ENCODE measurements at regions not wholly inside any gene's neighbourhood (a gene's known extent, or its start where the extent isn't known, plus 50 kb on each side); places are given as distances from the start of the nearest gene placed in this dataset.

- no peak for DNase-seq (ENCODE audit: low read depth)
These were observed 322.0 kb upstream of the SEMA3D start for GRCh38 chr7:85508642-85509410.

DNA sequence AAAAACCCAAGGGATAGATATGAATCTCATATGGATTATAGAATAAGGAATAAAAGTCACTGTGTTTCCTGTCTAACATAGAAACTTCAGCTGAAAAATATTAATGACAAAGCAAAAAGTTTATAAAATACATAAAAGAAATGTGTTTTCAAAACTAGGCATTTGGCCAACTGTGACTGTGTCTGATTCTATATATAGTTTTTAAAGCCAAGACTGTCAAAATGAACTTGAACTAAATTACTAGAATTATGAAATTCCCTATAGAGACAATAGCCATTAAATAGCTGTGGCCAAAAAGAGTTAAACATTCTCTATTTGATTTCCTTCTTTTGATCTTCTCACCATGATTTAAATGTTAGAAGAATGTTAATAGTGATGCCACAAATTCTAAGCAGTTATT, 311.2 kb upstream of the SEMA3D start:
- DNase-seq (ENCODE audit: low read depth): no peak

DNA sequence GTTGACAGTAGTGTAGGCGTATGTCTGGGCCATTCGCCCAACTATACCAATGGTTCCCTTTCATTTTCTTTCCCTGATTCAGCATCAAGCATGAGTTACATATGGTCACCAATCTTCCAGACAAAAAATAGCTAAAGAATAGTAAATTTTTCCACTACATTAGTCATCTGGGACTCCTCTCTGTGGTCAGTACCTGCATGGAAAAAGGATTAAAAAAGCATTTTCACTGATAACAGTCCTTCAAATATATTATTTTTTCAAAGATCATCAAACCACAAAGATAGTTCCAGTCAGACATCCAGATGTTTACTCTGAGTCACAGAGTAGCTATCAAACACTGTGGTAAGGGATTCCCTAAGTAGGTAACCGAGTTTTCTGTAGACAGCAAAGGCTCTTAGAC, 302.6 kb upstream of the SEMA3D start:
- DNase-seq (ENCODE audit: low read depth): no peak

DNA sequence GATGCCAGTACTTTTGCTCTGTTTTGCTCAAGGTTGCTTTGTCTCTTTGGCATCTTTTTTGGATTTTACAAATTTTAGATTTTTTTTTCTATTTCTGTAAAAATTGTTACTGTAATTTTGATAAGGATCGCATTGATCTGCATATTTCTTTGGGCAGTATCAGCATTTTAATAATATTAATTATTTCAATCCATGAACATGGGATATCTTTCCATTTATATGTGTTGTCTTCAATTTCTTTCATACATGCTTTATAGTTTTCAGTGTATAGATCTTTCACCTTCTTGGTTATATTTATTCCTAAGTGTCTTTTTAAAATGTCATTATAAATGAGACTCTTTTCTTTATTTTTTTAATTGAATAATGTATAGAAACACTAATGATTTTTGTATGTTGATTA, 301.6 kb upstream of the SEMA3D start:
- DNase-seq (ENCODE audit: low read depth): no peak

GRCh38 chr7:85483177-85483576, 296.3 kb upstream of the SEMA3D start:
- DNase-seq (ENCODE audit: low read depth): no peak

DNA sequence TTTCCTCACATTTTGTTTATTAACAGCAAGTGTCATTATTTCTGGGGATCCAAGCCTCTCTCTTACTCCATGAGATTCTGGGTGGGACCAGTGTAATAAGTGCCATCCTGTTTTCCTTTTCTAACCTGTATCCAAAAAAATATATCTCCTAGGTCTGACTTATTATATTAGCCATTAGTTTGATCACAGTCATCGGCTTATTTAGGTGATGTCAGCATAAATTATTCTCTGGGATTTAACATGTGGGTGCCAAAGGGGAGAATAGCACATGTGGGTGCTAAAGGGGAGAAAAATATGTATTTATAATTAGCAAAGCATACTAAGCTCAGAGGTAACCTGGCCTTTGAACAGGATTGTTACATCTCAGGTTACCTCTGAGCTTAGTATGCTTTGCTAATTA, 293.8 kb upstream of the SEMA3D start:
- no peak for DNase-seq (ENCODE audit: low read depth)

- DNase-seq (ENCODE audit: low read depth): no peak
These were observed 293.2 kb upstream of the SEMA3D start for GRCh38 chr7:85479918-85480643.

DNA sequence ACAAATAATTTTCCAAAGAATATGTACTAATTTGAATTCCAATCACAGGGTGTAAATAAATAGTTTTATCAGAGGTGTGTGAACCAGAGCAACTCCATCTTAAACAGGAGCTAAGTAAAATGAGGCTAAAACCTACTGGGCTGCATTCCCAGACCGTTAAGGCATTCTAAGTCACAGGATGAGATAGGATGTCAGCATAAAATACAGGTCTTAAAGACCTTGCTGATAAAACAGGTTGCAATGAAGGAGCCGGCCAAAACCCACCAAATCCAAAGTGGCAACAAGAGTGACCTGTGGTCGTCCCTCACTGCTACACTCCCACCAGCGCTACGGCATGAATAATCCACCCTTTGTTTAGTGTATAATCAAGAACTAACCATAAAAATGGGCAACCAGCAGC, 291.7 kb upstream of the SEMA3D start:
- DNase-seq (ENCODE audit: low read depth): no peak

GRCh38 chr7:85475476-85475875, 288.6 kb upstream of the SEMA3D start:
- DNase-seq (ENCODE audit: low read depth): no peak

GRCh38 chr7:85475071-85475470, 288.2 kb upstream of the SEMA3D start:
- no peak for DNase-seq (ENCODE audit: low read depth)

- DNase-seq (ENCODE audit: low read depth): no peak
These were observed 287.4 kb upstream of the SEMA3D start for GRCh38 chr7:85474234-85474633.

- no peak for DNase-seq (ENCODE audit: low read depth)
These were observed 284.9 kb upstream of the SEMA3D start for GRCh38 chr7:85471740-85472139.

GRCh38 chr7:85471307-85471706, 284.5 kb upstream of the SEMA3D start:
- DNase-seq (ENCODE audit: low read depth): no peak

- DNase-seq (ENCODE audit: low read depth): no peak
These were observed 282.7 kb upstream of the SEMA3D start for GRCh38 chr7:85469446-85470010.

GRCh38 chr7:85464042-85464651, 277.3 kb upstream of the SEMA3D start:
- DNase-seq (ENCODE audit: low read depth): no peak

DNA sequence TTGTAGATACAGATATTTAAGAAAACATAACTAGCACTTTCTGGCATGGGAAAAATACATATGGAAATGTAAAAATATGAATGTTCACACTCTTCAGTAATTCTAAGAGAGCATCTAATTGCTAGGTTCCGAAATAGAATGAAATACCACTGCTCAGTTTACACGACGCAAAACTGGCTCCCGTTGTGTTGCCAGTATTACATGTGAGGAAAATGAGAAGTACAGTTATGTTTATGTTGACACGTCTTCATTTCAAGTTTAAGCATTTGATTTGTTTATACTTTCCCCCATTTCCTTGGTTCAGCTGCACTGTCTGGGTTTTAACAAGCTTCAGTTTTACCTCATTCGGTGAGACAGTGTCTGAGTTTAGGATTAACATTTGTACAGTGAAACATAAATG, 275.8 kb upstream of the SEMA3D start:
- DNase-seq (ENCODE audit: low read depth): no peak

- DNase-seq (ENCODE audit: low read depth): no peak
These were observed 271.1 kb upstream of the SEMA3D start for GRCh38 chr7:85457911-85458310.

DNA sequence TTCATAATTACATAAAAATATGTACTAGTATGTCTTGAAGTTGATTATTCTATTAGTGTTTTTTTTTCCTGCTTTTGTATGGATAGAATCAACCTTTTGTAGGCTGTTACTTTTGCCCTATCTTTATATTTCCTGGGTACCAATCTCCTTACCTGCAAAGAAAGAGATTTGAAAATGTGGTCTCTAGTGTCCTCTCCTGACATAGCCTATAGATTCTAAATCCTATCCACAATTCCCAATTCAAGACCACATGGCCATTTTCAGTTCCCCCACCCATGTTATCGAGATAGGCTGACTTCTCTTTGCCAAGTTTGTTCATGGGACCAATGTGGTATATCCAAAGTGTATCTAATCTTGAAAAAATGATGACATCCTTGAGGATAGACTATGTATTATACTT, 269.4 kb upstream of the SEMA3D start:
- DNase-seq (ENCODE audit: low read depth): no peak

- no peak for DNase-seq (ENCODE audit: low read depth)
These were observed 268.0 kb upstream of the SEMA3D start for GRCh38 chr7:85454904-85455303.

DNA sequence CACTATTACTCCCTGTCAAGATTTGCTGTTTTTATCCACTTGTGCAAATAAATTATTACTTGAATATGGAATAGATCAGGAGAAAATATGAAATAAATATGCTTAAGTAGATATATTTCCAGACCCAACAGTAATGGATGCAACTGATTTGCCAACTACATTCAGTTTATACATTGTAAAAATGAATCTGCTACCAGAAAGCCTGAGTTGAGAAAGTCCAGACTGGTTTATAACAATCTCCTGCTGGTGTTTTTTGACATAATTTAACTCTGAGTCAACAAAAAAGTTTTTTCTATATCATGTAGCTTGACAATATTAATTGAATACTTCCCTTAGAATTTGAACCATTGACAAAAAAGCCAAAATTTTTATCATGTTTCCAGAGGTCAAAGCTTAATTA, 265.8 kb upstream of the SEMA3D start:
- no peak for DNase-seq (ENCODE audit: low read depth)

- DNase-seq (ENCODE audit: low read depth): no peak
These were observed 262.6 kb upstream of the SEMA3D start for GRCh38 chr7:85449478-85449877.

DNA sequence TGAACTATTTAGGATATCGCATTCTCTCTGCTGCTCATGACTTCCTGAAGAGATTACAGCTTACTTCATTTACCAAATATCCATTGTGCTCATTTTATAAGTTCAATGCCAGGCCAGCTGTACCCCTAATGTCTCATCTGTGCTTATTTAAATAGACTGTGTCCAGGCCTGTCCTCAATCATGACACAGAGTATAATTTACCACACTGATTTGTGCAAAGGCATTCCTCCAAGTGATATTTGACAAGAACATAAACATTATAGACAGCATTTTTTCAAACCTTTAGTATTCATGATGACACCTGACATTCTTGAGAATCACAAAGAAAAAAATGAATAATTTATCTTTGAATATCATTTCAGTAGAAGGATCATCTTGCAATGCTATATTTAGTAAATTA, 260.1 kb upstream of the SEMA3D start:
- no peak for DNase-seq (ENCODE audit: low read depth)

DNA sequence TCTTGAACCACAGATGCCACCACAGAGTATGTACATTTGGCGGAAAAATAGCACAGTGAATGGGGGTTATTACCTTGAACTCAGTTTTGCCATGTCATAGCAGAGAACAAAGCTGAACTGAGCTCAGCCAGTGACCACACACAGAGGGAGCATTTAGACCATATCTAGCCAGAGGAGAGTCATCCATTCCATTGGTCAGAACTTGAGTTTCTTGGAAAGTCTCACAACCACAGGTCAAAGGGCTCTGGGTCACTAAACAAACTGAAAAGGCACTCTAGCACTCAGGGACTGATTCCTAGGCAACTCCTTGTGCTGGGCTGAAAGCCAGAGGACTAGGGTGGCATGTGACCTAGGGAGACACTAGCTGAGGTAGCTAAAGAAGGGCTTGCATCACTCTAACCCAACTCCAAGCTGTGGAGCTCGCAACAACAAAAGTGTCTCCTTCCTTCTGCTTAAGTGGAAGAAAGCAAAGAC, 239.7 kb upstream of the SEMA3D start:
- no peak for DNase-seq (ENCODE audit: low read depth)
